ENCODE measurements at regions not wholly inside any gene's neighbourhood (a gene's known extent, or its start where the extent isn't known, plus 50 kb on each side); places are given as distances from the start of the nearest gene placed in this dataset.

GRCh38 chr1:58412071-58412580 is 134.4 kb downstream of the OMA1 start:
- TF ChIP-seq CTCF (conservative IDR thresholded peaks at IDR 0.05) (no peak), EZH2 (IDR thresholded peaks at IDR 0.05; ENCODE audit: low read depth) (no peak)

Measured in PC-9 (cell line).